ENCODE measurements at regions not wholly inside any gene's neighbourhood (a gene's known extent, or its start where the extent isn't known, plus 50 kb on each side); places are given as distances from the start of the nearest gene placed in this dataset.

DNA sequence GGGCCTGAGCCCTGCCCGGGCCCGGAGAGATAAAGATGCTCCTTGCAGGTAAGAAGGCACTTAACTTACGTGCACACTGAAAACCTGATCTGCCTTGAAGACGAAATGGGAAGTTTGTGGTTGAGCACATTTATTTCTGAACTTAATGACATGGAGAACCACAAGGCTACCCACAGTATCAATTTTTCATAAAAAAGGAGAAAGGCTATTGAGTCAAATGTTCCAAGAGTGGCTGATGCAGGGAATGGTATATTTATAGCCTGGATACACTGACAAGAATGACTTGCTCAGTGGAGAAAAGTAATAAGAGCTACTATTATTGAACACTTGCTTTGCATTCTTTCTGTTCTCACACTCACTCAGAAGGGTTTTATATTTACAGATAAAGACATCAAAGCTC lies 419.3 kb downstream of the ACTL7B start:
- TF ChIP-seq, protein P1, sequence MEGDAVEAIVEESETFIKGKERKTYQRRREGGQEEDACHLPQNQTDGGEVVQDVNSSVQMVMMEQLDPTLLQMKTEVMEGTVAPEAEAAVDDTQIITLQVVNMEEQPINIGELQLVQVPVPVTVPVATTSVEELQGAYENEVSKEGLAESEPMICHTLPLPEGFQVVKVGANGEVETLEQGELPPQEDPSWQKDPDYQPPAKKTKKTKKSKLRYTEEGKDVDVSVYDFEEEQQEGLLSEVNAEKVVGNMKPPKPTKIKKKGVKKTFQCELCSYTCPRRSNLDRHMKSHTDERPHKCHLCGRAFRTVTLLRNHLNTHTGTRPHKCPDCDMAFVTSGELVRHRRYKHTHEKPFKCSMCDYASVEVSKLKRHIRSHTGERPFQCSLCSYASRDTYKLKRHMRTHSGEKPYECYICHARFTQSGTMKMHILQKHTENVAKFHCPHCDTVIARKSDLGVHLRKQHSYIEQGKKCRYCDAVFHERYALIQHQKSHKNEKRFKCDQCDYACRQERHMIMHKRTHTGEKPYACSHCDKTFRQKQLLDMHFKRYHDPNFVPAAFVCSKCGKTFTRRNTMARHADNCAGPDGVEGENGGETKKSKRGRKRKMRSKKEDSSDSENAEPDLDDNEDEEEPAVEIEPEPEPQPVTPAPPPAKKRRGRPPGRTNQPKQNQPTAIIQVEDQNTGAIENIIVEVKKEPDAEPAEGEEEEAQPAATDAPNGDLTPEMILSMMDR (IDR thresholded peaks at IDR 0.05; ENCODE audit: low read depth, low read length): no peak
- no peak for TF ChIP-seq EZH2phosphoT487 (IDR thresholded peaks at IDR 0.05; ENCODE audit: low read depth)
